ENCODE measurements at regions not wholly inside any gene's neighbourhood (a gene's known extent, or its start where the extent isn't known, plus 50 kb on each side); places are given as distances from the start of the nearest gene placed in this dataset.

DNA sequence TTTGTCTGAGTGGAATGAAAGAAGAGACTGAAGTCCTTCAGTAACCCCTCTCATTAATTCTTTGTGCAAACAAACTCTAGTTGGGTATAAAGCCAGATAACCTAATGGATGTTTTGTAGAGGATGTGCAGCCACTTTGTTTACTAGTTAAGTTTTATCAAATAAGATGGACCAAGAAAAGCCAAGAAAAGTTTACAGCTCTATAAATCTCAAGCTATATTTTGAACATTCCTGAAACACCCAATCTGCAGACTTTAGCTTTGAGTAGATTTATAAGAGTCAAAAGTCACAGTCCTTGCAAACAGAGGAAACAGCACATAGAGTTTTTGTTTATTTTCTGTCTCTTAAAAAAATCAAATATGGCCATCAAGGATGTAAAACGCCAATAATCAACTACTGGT is 452.9 kb downstream of the SPRY1 start:
- DNase-seq, result no peak

DNA sequence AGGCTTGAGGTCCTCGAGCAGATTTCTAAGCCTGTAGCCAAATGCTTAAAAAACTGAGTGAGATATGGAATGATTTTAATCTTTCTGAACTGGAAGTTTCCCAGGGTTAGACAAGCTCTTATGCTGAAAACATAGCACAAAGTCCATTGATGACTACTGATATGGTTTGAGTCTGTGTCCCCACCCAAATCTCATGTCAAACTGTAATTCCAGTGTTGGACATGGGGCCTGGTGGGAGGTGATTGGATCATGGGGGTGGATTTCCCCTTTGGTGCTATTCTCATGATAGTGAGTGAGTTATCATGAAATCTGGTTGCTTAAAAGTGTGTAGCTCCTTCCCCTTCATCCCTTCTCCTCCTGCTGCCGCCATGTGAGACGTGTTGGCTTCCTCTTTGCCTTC is 454.9 kb downstream of the SPRY1 start:
- DNase-seq, result no peak

DNA sequence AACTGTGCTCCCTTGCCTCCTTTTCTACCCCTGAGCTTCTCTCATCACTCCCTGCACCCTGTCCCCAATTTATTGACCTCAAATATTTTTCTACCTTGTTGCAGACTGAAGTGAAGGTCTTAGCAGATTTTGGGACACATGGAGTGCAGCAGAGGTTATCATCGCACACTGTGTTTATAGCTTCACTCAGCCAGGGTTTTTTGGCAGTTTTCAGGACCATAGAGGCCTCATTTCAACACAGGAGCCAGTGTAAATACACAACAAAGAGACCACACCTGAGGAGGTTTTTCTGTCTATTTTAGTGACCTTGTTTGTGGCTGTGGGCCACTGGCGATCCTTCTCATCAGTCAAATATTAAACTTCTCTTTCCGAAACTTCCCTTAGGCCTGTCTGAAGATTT is 457.1 kb downstream of the SPRY1 start:
- no peak for DNase-seq

DNA sequence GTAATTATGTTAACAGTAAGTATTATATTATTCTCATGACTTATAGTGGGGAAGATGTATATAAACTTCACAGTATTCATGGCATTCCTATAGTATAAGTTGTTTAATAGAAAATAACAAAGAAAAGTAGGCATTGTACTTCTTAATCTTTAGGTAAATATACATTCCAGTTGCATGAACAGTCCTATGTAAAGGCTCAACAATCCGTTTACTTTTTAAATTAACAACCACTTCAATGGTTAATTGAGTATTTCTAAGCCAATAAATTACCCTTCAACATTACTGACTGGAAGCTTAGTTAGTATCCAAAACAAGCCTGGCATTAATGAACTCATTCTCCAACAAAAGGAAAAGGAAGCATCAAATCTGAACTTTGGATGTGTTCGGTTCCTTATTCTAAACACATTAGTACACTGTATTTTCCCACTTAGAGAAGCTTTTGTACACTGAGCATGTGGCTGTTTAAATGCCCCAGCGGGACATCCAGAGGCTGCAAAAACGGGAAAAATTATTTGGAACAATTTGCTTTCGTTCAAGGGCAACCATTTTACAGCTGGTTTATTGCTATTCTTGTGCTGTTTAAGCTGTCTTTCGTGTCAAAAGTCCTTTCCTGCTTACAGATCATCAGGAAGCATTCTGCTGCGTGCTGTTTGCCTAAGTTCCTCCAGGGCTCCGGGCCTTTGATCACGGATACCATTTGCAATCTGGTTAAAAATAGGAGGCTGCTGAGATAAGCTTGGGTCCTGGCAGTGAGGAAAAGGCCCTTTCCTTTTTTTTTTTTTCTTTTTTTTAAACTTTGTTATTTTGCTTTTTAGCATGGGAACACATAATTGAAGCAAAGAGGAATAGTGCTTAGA is 460.3 kb downstream of the SPRY1 start:
- no peak for DNase-seq

DNA sequence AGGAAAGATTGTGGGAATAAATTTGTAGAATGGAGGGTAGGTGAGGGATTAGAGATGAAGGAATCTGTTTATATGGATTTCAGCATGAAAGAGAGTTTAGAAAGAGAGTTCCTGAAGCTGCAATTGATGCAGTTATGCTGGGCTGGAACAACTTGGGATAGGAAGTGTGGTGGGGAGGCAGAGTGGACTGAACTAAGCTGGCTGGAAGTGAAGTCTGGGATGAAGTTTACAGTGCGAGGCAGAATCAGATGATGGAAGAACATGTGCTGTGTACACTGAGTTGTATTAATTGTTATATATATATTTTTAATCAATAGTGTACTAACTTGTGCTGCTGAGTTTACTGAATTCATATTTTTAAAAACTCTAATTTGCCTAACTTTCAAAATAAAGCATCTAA is 461.9 kb downstream of the SPRY1 start:
- no peak for DNase-seq

DNA sequence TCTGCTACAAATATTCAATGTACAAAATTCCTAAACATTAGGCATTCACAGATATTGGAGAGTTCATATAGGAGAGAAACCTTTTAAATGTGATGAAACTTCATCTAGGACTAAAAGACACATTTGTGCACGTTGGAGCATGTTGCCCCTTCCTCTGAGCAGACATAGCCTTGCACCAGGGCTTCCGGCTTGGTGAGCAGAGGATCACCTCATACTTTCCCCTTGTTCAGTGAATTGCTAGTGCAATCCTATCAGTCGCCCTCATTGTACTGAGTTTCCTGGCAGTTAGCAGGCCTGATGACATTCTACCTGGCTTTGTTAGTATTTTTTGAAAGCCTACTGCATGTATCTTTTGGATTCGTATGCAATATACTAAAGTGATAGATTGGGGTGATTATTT is 466.2 kb downstream of the SPRY1 start:
- no peak for DNase-seq

DNA sequence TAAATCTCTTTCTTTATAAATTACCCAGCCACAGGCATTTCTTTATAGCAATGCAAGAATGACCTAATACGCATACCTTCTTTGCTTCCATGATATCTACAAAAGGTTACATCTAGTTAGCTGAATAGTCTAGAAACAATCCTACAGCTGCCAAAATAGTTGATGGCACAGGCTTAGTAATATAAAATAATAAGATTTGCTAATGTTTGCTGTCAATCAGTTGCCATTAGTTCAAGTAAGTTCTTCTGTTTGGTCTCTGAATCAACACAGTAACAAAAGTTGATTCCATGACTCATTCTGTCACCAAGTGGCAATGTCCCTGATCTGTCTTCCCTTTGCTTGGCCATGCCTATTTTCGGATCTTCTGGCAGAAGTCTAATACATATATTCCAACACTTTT is 470.2 kb downstream of the SPRY1 start:
- DNase-seq, result no peak

DNA sequence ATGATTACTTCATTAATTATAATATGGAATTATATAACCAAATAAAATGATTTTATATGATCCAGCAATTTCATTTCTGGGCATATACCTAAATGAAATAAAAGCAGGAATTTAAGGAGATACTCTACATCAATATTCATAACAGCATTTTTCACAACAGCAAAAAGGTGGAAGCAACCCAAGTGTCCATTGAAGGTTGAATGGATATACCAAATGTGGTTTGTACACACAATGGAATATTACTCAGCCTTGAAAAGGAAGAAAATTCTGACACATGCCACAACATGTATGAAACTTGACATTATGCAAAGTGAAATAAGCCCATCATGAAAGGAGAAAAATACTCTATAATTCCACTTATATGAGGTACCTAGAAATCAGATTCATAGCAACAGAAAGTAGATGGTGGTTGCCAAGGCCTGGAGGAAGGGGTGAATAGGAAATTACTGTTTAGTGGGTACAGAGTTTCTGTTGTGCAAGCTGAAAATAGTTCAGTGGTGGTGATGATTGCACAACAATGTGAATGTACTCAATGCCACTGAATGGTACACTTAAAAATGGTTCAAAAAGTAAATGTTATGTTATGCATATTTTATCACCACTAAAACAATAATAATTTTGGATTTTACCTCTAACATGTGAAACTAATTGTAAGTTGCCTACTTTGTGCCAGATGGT is 471.5 kb downstream of the SPRY1 start:
- no peak for DNase-seq

DNA sequence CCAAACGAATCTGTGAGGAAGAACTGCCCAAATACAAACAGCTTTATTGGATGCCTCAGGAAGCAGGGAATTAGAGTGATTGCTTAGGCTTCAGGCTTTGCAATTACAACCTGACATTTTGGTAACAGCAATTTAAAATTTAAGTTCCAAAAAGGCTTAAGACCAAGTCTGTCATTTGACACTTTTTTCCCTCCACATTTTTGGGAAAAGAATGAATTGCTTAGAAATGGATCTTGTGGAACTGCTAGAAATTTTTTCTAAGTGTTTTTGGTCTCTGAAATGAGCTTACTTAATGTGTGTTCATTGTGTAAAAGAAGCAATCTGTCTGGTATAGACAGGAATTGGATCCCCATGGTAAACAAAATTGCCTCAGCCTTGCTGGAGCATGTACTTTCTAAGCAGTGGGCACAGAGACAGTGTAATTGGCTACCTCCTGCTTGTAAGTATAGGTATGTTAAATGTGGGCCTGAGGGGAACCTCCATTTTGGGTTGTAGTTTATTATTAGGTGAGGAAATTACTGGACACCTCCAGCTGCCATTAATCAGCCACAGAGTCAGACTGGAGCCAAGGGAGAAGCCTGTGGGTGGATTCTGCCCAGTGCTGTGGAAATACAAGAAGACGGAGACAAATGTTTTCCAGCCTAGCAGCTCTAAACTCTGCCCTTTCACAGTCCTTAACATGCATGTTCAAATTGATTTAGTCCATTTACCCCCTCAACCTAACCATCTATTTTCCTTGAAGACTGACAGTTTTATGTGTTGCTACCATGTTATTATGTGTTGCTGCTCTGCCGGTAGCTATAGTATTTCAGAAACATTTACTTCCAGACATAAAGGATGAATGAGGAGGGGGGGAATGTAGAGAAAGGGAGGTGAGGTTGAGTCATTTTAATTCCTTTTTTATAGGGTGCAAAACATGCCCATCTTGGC is 473.0 kb downstream of the SPRY1 start:
- no peak for DNase-seq

DNA sequence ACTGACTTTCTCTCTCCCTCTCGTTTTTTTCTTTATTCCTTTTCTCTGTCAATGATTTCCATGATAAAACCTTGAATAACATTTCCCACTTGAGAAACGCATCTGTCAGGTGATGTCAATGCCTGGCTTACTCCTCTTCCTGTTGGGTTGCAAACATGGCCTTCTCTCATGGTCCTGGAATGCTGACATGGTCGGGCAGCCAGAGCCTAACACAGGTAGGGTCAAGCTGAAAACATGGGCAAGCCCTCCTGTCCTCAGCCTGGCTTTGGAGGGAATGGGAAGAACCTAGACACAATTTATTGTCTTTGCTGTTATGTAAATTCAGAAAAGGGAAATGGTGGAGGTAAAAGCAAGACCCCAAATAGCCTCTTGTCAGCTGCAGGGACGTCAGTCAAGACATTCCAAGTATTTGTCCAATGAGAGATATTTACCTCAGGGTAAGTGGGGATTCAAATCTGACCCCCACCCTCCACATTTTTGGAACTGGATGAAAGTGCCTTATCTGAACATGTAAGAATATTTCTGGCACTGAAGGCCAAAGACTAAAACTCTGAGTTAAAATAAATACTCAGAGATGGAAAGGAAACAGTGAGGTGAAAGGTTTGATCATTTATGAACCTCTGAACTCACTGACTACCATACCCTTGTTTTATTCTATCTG is 473.8 kb downstream of the SPRY1 start:
- DNase-seq, result no peak

DNA sequence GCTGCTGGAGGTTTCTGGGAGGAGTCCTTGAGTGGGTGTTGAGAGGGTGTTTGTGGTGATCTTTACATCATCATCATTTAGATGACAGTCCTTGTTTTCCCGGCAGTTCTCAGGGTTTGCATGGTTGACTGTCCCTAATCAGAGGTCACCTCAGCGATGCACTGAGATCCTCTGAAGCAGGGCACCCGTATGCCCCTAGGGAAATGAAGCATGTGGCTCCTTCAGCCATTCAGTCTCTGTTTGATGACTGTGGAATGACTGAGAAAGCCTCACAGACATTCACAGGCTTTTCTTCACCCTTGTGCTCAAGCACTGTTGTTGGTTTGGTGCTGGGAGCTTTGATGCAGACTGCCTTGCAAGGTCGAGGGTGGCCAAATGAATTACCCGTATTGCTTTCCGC is 474.7 kb downstream of the SPRY1 start:
- no peak for DNase-seq

DNA sequence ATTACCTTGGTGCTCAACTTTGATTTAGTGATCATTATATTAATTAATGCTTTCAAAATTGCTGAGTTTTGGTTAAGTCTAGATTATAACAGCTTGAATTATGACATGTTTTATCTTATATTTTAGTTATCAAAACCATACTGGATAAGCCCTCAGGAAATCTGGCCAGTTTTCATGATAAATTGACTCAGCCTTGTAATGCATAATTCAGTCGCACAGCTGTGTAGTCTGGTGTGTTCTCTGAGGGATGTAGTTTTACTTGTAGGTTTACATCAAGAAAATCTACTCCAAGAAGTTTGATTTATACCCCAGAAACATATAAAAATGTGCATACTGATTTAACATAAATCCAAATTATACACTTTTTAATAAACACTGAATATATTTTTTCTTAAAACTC is 477.5 kb downstream of the SPRY1 start:
- no peak for DNase-seq

DNA sequence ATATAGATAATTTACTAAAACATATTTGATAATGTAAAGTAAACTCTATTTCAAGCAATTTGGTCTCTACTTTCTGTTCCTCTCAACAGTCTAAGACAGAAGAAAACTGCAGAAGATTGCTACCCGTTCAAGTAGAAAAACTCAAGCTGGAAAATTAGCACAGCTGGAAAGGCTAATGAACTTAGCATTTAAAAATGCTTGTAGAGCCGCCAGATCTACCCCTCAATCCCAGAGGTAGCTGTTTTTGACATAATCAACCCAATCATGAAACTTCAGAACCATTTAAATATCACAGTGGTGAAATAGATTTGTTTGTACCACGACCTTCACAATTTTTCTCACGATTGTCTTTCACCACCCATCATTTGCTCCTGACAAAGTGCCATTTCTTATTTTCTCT is 479.5 kb downstream of the SPRY1 start:
- no peak for DNase-seq

DNA sequence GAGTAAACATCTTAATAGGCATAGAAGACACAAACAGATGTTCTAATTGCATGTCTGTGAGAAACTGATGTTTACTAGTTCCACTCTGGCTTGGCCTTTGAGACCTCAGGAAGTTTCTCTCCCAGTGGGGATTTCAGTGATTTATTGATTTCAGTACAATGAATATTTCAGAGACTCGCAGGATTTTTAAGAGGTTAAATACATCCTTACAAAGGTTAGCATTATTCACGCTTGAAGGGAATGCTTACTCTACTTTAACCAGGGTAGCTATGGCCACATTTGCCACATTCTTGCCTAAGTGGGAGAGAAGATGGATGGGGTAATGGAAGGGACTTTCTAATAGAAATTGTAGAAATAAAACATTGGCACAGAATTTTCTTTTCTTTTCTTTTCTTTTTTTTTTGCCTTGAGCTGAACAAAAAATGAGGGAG is 480.1 kb downstream of the SPRY1 start:
- DNase-seq, result no peak

DNA sequence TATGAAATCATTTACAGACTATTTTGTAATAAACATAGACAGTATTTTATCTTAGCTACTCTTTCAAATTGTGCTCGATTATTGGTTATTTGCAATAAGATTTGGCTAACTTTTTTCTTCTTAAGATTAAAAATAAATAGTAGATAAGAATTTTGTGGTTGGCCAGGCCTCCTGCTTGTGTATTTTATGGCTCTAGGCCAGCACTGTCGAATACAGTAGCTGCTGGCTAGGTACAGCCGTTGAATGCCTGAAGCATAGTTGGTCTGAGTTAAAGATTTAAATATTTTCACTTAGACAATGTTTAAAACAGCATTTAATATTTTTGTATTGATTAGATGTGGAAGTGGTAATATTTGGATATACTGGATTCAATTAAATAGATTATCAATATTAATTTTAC is 481.0 kb downstream of the SPRY1 start:
- no peak for DNase-seq

DNA sequence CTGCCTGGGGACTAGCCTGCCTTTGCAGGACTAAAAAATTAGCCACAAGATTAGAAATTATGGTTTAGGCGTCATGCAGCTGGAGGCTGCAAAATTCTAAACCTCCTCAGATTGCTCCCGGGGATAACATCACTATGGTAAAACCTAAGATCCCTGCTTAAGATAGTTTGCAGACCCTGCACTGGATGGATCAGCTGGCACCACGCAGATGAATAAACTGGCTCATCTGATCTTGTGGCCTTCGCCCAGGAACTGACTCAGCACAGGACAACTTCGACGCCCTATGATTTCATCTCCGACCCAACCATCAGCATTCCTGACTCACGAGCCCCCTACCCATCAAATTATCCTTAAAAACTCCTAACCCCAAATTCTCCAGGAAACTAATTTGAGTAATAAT is 482.4 kb downstream of the SPRY1 start:
- no peak for DNase-seq

DNA sequence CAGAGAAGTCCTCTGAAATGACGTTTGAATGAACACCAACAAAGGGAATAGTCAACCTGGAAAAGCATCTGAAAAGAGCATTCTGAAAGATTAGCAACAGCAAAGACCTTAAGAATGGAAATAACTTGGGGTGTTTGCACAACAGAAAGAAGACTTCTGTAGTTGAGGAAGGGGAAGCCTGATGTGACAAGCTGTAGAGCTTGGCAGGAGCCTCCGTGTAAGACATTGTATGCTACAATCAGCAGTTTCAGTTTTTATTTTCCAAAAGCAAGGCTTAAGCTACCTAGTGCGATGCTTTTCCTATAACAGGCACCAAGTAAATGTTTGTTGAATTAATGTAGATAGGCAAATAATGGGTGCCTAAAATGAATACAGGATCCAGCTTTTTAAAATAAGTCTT is 484.0 kb downstream of the SPRY1 start:
- DNase-seq, result no peak

DNA sequence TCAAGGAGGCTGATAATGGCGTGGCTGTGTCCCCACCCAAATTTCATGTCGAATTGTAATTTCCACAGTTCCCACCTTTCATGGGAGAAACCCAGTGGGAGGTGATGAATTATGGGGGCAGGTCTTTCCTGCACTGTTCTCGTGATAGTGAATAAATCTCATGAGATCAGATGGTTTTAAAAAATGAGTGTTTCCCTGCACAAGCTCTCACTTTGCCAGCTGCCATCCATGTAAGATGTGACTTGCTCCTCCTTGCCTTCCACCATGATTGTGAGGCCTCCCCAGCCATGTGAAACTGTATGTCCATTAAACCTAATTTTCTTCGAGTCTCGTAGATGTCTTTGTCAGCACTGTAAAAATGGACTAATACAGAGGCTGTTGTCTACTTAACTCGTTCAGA is 488.3 kb downstream of the SPRY1 start:
- no peak for DNase-seq

DNA sequence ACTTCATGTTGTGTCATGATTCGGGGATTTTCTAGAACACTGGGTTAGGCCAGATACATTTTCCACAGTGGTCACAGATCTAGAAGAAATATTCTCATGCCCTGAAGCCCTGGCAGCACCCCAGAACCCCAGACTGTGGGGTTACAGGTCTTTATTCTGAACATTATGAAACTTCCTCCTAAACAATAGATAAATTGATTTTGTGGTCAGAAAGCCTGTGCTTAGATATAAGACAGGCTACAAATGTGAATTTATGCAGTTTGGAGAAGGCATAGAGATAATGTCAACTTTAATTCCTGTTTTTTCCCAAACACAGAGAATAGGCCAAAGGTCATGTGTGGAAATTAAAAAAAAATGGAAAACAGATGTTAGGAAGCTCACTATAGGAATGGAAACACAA is 492.9 kb downstream of the SPRY1 start:
- DNase-seq, result no peak

DNA sequence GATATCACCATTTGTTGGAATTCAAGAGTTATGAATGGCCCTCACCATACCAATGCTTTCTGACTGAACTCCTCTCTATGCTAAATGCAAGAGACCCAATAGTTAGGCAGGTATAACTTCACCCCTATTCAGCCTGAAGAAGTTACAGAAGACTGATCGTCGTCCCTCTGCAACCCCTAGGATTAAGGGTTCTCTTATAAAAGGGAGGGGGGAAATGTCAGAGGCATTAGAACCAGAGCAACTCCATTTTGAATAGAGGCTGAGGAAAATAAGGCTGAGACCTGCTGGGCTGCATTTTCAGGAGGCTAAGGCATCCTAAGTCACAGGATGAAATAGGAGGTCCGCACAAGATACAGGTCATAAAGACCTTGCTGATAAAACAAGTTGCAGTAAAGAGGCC is 494.3 kb downstream of the SPRY1 start:
- no peak for DNase-seq

DNA sequence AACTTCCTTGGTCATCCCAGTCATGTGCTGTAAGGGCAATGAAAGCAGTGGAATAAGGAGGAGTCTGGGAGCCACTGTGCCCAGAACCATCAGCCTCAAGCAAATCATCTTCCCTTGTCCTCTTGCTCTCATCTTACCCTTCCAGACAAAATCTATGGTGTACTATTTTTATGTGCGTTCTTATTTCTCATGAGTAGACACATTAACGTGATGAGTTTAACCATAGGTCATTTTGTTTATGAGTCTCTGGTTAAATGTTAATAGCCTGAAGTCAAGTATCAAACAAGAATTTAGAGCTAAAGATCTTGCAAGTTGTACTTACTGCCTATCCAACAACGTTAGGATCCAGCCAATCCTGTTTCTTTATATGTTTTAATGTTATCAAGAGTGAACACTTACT is 495.3 kb downstream of the SPRY1 start:
- no peak for DNase-seq

DNA sequence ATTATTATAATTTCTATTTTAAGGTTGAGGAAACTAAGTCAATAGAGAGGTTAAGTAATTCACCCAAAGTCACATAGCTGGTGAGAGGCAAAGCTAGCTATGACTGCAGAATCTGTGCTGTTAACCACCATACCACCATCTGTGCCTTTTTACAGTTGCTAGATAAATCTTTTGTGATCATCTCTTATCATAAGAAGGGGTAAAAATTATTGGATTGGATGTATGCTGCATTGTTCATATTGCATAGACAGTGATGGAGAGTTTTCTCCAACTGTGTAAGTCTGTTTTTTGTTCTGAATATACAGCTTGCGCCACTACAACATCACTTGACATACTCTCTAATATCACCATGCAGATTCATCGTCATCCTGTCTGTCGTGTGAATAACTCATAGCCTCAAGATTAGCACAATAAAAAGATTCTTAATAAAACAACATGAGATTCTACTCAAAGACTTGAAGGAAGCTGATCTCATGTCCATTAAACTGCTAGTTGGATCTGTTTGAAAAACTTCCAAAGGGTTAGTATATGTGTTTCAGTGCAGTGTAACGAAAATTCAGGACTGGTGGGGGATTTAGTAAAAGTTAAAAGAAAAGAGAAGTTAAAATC is 495.9 kb downstream of the SPRY1 start:
- DNase-seq, result no peak

Data from CD4-positive, alpha-beta T cell treated with Interleukin-4 for 1 hour (primary cell).